B cell (primary cell): ENCODE measurements at regions not wholly inside any gene's neighbourhood (a gene's known extent, or its start where the extent isn't known, plus 50 kb on each side); places are given as distances from the start of the nearest gene placed in this dataset.

ENCODE experiments used
- EZH2 ChIP-seq: IDR thresholded peaks from 2 replicates; pipeline ENCODE4 v1.6.1; 2012; ENCODE audit warnings: borderline replicate concordance, low read depth, mild to moderate bottlenecking, moderate library complexity, low read length; ENCODE audit not compliant: insufficient read depth, poor library complexity, severe bottlenecking
- TF ChIP-seq, protein P1 (sequence below): fragments of 200-600 bp; IDR thresholded peaks from one replicate; pipeline ENCODE4 v1.8.0; 2022; ENCODE audit warnings: antibody characterized with exemption, mild to moderate bottlenecking

DNA sequence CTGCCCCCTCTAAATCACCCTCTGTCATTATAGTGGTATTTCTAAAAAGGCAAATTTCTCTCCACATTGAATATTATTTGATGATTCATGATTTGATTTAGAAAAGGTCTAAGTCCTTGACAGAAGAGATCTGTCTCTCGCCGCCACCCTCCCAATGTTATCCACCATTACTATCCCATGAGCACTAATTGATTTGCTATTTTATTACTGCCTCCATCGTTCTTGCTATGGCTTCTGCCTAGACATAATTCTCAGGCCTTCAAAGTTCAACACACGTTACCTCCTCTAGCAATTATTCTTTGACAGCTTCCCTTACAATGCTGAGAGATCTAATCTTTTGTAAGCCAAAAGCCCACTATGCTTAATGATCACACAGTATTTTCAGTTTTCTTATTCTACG, 507.0 kb upstream of the CHAC2 start:
- TF ChIP-seq, protein P1, sequence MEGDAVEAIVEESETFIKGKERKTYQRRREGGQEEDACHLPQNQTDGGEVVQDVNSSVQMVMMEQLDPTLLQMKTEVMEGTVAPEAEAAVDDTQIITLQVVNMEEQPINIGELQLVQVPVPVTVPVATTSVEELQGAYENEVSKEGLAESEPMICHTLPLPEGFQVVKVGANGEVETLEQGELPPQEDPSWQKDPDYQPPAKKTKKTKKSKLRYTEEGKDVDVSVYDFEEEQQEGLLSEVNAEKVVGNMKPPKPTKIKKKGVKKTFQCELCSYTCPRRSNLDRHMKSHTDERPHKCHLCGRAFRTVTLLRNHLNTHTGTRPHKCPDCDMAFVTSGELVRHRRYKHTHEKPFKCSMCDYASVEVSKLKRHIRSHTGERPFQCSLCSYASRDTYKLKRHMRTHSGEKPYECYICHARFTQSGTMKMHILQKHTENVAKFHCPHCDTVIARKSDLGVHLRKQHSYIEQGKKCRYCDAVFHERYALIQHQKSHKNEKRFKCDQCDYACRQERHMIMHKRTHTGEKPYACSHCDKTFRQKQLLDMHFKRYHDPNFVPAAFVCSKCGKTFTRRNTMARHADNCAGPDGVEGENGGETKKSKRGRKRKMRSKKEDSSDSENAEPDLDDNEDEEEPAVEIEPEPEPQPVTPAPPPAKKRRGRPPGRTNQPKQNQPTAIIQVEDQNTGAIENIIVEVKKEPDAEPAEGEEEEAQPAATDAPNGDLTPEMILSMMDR, result no peak
- no peak for TF ChIP-seq EZH2
